ENCODE measurements at regions not wholly inside any gene's neighbourhood (a gene's known extent, or its start where the extent isn't known, plus 50 kb on each side); places are given as distances from the start of the nearest gene placed in this dataset.

GRCh38 chr4:13930155-13930554 lies 302.6 kb upstream of the BOD1L1 start:
- no peaks in the 10 kb centered on the region for H3K9me3 ChIP-seq (ENCODE audit: control insufficient read depth, low read depth, low read length)
- no peak overlapping the region for H3K4me3 ChIP-seq (ENCODE audit: control insufficient read depth in 2 of 3, extremely low read depth in 1 of 3, insufficient read depth in 2 of 3, low read depth in 1 of 3, low read length in 3 of 3)
- H3K27ac ChIP-seq (ENCODE audit: control insufficient read depth, insufficient read depth, low read length), result no peak overlapping the region
- no peaks in the 10 kb centered on the region for H3K27me3 ChIP-seq (ENCODE audit: control insufficient read depth, extremely low read depth, insufficient read depth, low read length)
- no peaks in the 10 kb centered on the region for H3K4me1 ChIP-seq (ENCODE audit: control insufficient read depth, extremely low read depth, insufficient read depth, low read length)
- H2AFZ ChIP-seq (ENCODE audit: control insufficient read depth, low read length), result no peak overlapping the region
- H3K4me2 ChIP-seq (ENCODE audit: control insufficient read depth, extremely low read depth, insufficient read depth, low read depth, low read length), result no peak overlapping the region
- no peaks in the 10 kb centered on the region for H3K36me3 ChIP-seq (ENCODE audit: control insufficient read depth in 2 of 2, extremely low read depth in 1 of 2, insufficient read depth in 2 of 2, low read length in 2 of 2)
- FAIRE-seq (no peak), DNase-seq (ENCODE audit: low read depth, low spot score) (no peak)
- TF ChIP-seq EZH2 (IDR thresholded peaks at IDR 0.05; ENCODE audit: low read length) (no peak), CTCF (optimal IDR thresholded peaks at IDR 0.05 in 1 of 3, IDR thresholded peaks at IDR 0.05 in 1 of 3, conservative IDR thresholded peaks at IDR 0.05 in 1 of 3; ENCODE audit: extremely low read depth in 1 of 3, insufficient read depth in 2 of 3, low read length in 3 of 3) (no peak)
- no peaks in the 10 kb centered on the region for H4K20me1 ChIP-seq (ENCODE audit: control insufficient read depth, extremely low read depth, insufficient read depth, low read length)
- dilution Hi-C loops (cut with MboI; ENCODE audit: extremely low pct_ligation_motif_present, low sequenced_read_pairs), result no loop called here
- no peaks in the 10 kb centered on the region for H3K9me1 ChIP-seq (ENCODE audit: control insufficient read depth, extremely low read depth, insufficient read depth, low read length)
- no peak overlapping the region for H3K9ac ChIP-seq (ENCODE audit: control insufficient read depth, extremely low read depth, insufficient read depth, low read length)
- H3K79me2 ChIP-seq (ENCODE audit: control insufficient read depth, insufficient read depth, low read length), result no peaks in the 10 kb centered on the region

- dilution Hi-C loops (cut with MboI; ENCODE audit: extremely low pct_ligation_motif_present, low sequenced_read_pairs), result no loop called here
- DNase-seq (ENCODE audit: low read depth, low spot score), result no peak
Measured at GRCh38 chr4:13933191-13933590, 305.7 kb upstream of the BOD1L1 start.

More at GRCh38 chr4:13933191-13933590, 305.7 kb upstream of the BOD1L1 start:
- TF ChIP-seq EZH2 (IDR thresholded peaks at IDR 0.05; ENCODE audit: low read length) (no peak), CTCF (optimal IDR thresholded peaks at IDR 0.05 in 1 of 3, IDR thresholded peaks at IDR 0.05 in 1 of 3, conservative IDR thresholded peaks at IDR 0.05 in 1 of 3; ENCODE audit: extremely low read depth in 1 of 3, insufficient read depth in 2 of 3, low read length in 3 of 3) (peak in 1 of 3 experiments; percentile 9)
- no peaks in the 10 kb centered on the region for H3K36me3 ChIP-seq (ENCODE audit: control insufficient read depth in 2 of 2, extremely low read depth in 1 of 2, insufficient read depth in 2 of 2, low read length in 2 of 2)
- no peaks in the 10 kb centered on the region for H3K4me1 ChIP-seq (ENCODE audit: control insufficient read depth, extremely low read depth, insufficient read depth, low read length)
- no peak overlapping the region for H3K27ac ChIP-seq (ENCODE audit: control insufficient read depth, insufficient read depth, low read length)
- no peak overlapping the region for H3K4me2 ChIP-seq (ENCODE audit: control insufficient read depth, extremely low read depth, insufficient read depth, low read depth, low read length)
- H3K9me1 ChIP-seq (ENCODE audit: control insufficient read depth, extremely low read depth, insufficient read depth, low read length), result no peaks in the 10 kb centered on the region
- FAIRE-seq, result no peak
- no peaks in the 10 kb centered on the region for H3K9me3 ChIP-seq (ENCODE audit: control insufficient read depth, low read depth, low read length)
- H2AFZ ChIP-seq (ENCODE audit: control insufficient read depth, low read length), result no peak overlapping the region
- no peak overlapping the region for H3K4me3 ChIP-seq (ENCODE audit: control insufficient read depth in 2 of 3, extremely low read depth in 1 of 3, insufficient read depth in 2 of 3, low read depth in 1 of 3, low read length in 3 of 3)
- H3K9ac ChIP-seq (ENCODE audit: control insufficient read depth, extremely low read depth, insufficient read depth, low read length), result no peak overlapping the region
- H4K20me1 ChIP-seq (ENCODE audit: control insufficient read depth, extremely low read depth, insufficient read depth, low read length), result no peaks in the 10 kb centered on the region
- H3K27me3 ChIP-seq (ENCODE audit: control insufficient read depth, extremely low read depth, insufficient read depth, low read length), result no peaks in the 10 kb centered on the region
- no peaks in the 10 kb centered on the region for H3K79me2 ChIP-seq (ENCODE audit: control insufficient read depth, insufficient read depth, low read length)
